Activated CD4-positive, alpha-beta T cell treated with anti-CD3 and anti-CD28 coated beads, Interleukin-2, Interleukin-4, amounts not matched to agents 100 ng/mL and 50 ng/mL, durations not matched to agents 16 hours and 8 hours (primary cell): ENCODE measurements at regions not wholly inside any gene's neighbourhood (a gene's known extent, or its start where the extent isn't known, plus 50 kb on each side); places are given as distances from the start of the nearest gene placed in this dataset.
"Not testable (repeated sequence)": the region's sequence is repeated elsewhere in the genome, so short reads cannot be mapped to it uniquely, and the experiment has no call there.

ENCODE experiments used
- DNase-seq: peaks from one replicate; pipeline ENCODE4 v3.0.0-alpha.2; 2020; ENCODE audit warnings: low spot score

DNA sequence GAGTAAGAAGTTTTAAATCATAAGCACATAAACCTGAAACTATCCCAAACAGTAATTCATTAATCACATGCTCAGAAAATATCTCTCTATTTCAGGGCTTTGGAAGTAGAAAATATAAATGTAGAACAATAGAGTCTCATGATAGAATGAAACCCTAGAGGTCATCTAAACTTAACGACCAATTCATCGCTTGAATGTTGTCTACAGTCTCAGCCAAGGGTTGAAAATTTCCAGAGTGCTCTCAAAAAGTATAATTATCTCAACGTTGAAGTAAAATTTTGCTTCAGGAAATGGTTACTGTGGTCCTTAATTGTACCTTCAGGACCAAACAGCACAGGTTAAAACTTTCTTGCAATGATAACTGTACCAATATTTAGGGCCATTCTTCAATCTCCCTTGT lies 1053.6 kb upstream of the SEL1L start:
- no peak for DNase-seq

DNA sequence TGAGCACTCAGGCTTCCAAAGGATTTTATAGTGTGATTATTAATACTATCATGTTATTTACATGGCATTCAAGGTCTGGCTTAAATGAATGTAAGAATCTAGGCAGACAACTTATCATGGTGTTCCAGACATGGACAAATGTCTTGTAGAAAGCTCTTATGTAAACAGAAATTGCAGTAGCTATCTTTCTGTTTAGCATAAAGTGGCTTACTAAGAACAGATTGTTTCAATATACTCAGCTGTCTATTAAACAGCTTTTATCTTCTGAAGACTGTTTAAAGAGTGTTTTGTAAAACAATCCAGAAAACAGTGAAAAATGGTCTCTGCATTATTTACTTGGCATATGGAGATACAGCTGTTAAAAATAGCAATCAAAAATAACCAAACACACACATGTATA lies 1061.8 kb upstream of the SEL1L start:
- no peak for DNase-seq

DNA sequence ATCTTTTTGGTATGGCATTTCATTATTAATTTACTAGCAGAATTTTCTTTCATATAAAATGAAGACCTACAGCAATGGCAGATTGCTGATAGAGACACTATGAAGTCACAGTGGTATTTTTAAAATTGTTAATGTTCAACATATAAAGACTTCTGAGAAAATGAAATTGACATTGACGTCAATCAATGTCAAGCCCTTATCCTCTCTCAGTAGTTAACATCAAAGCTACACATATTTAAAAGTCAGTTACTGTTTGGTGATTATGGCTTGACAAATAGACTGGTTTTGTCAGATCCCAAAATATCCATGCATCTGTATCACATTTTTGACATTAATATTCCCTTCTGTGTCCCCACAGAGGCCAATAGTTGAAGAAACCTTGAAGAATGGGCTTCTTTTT lies 1069.1 kb upstream of the SEL1L start:
- DNase-seq = no peak

DNA sequence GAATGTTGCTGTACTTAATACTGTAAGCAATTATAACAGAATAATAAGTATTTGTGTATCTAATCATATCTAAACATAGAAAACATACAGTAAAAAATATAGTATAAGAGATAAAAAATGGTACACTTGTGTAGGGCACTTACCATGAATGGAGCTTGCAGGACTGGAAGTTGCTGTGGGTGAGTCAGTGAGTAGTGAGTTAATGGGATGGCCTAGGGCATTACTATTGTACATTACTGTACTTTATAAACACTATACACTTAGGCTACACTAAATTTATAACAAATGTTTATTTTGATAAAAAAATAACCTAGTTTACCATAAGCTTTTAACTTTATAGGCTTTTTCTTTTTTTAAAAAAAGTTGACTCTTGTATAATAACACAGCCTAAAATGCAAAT lies 1071.2 kb upstream of the SEL1L start:
- DNase-seq = no peak

DNA sequence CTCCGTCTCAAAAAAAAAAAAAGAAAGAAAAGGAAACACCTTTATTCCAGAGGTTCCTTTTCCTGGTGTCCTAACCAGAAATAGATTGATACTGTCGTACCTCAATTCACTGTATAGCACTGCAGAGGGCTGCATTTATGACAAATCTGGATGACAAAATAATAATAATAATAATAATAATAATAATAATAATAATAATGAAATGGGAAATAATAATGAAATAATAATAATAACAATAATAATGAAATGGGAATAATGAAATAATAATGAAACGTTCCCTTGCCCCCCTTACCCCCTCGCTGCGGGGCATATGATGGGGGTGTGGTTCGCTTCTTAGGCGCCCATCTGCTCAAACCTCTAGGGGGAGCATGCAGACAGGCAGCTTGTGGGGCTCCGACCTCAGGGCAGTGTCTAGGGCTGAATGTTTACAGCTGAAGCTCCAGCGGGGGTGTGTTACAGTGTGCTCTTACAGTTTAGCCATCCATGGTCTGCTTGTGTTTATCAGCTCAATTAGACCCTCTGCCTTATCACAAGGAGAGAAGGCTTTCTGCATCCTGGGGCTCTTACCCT lies 1088.3 kb upstream of the SEL1L start:
- no peak for DNase-seq

DNA sequence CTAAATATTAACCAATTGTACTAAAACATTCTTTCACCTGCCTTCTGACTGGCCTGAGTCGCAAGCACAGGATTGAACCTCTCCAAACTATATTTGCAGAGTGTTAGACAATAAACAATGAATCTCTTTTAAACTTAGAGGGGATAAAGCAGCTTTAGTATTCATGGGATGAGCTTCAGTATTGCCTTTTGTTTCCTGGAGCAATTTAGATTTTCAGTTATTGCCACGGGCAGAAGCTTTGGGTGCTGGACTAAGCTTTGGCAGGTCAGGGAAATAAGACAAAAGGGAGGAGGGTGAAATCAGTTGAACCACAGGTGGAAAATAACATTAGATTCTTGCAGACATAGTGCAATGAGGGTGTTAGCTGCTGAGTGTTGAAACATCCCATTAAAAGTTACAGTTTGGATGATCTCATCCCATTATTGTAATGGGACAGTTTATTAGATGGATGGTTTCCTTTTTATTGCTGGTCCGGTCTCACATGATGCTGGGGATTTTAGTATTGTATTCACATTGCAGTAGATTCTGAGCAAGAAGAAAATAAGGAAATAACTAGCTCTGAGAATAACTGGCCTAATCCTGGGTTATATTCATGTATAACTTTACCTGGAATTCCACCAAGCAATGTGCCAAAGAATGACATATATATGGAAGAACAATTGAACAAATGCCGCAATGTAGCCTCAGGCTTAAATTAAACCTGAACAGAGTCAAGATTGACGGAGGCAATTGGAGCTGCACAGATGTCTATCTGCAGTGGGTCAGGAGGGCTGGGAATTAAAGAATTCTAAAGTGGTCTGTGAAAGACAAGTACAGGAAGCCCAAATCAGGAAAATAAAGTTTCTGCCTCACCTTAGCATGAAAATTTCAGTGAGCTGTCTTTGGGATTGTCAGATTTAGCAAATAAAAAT lies 1092.8 kb upstream of the SEL1L start:
- no peak for DNase-seq

DNA sequence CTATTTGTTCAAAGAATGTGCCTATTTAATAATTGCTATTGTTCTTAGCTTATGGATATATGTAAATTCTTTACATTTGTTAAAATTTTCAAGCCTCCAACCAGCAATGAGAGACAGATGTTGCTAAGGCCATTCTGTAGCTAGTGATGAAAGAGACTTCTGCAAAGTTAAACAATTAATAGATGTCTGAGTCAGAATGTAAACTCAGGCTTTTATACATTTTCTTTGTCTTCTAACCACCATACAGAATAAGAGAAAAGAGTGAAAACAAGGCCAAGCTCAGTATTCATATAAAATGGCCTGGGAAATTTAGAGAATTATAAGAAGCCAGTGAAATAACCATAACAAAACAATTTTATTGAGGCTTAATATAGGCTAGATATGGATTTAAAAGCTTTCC lies 1102.3 kb upstream of the SEL1L start:
- no peak for DNase-seq

DNA sequence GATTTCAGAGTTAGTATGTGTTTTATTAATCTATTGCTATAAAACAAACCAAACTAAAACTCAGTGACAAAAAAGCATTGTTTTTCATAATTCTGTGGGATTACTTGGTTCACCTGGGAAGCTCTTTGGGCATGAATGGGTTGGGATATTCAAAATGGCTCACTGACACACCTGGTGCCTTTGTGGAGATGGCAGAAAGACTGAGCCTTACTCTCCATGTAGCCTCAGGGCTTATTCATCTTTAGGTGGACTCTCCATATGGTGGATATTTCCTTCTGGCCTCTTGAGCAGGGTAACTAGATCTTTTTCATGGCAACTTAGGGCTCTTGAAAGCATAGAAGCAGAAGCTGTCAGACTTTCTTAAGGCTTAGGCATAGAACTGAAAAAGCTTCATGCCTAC lies 1102.8 kb upstream of the SEL1L start:
- no peak for DNase-seq

DNA sequence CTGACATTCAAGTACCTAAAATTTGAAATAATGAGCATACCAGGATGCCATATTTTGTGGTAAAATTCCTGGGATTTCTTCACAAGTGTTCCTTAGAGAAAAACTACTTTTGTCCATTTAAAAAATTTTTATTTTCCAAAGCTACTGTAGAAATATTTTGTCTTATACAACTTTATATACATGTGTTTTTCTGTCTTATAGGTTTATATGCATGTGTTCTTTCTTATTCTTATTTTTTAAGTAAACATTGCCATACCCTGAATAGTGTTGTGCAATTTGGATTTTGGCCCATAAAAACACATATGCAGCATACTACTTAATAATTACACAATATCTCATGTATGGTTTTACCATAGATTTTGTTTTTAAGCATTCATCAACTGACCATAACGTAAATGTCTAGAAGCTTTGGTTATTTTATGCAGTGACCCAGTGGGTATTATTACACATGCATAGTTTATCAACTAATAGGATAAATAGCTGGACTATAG lies 1107.4 kb upstream of the SEL1L start:
- DNase-seq = no peak

DNA sequence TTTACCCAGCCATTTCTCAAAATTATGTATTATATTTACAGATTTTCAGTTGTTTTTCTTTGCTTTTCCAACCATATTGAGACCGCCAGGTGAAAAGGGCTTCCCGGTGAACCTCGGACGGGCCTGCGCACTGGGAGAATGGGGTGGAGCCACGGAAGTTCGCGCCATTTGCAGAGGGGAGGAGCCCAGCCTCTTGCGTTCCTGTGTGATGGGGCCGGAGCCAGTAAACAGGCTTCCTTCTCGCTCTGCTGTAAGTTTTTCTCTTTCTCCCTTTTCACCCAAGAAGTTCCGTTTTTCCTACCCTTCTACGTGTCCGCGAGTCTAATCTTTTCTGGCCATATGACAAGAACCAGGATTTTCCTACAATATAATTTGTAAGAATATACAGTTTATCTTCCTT lies 1108.8 kb upstream of the SEL1L start:
- peak; percentile 0 for DNase-seq

DNA sequence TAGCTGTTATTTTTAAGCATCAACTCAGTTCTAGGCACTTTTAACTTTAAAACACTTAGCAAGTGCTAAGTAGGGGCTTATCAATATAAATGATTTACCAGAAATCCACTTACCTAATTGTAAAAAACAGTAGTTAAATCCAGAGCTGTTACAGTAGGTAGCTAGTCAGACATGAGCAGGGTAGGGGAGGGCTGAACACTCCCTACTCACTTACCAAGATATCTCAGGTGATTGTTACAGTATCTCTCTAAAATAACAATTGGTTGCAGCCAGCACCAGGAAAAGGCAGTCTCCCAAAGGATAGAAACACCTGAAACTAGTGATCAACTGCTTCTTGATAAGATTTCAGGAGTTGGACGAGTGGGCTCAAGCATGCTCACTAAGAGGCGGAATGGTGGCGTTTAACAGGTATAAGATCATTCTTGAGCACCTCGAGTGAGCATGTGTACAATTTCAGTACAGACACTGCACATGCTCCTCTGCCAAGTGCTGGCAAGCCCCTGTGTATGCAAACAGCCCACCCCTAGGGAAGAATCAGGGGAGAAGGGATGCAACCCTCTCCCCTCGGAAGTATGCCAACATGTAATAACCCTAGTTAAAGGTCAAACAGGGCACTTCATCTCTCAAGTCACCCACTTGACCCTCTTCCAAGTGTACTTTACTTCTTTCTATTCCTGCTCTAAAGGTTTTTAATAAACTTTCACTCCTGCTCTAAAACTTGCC lies 1113.6 kb upstream of the SEL1L start:
- DNase-seq = no peak

DNA sequence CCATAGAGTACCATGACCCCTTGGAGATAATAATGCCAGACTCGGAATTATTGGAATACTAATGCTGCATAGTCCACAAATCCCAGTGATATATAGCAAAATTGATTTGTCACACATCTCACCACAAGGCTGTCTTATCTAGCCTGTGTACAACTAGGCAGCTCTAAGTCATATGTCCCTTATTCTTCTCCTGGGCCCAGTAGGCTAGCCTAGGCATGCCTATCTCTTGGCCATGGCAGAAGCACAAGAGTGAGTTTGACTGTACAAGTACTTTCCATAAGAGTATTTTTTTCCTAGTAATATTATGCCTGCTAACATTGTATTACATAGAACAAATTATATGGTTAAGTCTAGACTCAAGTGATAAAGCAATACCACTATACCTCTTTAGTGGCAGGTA lies 1122.1 kb upstream of the SEL1L start:
- no peak for DNase-seq

DNA sequence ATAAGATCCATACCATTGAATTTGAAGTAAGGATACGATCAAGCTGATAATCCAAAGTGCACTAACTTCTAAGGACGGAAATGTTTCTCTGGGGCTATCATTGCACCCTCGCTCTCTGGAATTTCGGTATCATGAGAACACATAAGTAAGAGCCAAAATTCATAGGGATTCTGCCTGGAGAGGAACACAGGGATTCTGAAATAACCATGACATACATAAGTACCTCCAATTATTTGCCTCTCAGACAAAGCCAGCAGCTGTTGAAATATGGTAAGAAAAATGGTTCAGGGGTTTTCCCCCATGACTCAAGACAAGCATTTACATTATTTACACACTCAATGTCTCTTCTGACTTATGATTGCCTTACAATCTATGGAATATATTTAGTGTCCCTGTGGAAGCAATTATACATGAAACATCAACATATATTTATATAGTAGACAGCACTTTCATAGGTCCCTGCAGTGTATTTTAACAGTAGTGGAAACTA lies 1123.6 kb upstream of the SEL1L start:
- no peak for DNase-seq

DNA sequence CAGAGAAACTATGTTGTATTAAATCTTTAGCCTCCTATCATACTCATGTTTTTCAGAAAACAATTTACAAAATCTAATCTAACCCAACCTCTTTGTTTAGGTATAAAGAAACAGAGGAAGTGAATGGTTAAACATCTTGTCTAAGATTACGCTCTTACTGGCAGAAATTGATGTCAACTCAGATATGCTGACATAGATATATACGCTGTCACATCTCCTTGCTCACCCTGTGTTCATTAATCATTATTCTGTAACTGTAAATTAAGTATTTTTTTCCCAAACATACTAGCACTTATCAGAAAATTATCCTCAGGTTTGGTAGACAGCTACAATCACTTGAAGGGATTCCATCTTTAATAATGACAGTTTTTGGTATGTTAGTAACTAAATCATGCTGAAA lies 1127.6 kb upstream of the SEL1L start:
- DNase-seq = no peak

DNA sequence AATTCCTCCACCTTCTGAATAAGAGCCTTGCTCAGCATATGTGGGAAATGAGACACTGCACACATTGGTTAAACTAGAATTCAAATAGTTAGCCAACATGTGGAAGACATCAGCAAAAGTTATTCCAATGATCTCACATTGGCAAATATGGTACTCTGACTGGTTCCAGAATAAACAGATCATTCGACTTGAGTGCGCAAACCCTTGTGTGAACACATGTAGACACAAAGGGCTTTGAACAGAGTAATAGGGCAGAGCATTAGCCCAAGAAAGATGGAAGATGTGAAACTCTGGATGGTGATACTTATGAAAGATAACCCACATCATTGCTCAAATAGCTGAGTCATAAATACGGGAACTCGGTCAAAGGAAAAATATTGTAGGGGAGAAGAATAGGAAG lies 1133.4 kb upstream of the SEL1L start:
- DNase-seq = no peak

DNA sequence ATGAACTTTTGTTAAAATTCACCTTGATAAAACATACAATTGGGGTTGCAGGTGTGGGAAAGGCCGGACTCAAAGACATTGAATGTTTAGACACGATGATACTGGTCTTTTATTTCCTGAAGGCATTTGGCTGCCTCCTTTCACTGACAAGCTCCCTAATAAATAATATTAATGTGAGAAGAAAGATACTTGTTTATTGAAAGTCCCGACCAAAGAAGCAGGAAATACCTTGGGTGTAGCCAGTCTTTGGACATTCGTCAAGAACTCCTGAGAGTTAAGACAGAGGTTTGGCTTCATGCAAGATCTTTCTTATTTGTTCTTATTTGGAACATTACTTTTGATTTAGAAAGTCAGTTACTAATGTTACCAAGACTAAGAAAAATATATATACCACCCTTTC lies 1133.8 kb upstream of the SEL1L start:
- no peak for DNase-seq

DNA sequence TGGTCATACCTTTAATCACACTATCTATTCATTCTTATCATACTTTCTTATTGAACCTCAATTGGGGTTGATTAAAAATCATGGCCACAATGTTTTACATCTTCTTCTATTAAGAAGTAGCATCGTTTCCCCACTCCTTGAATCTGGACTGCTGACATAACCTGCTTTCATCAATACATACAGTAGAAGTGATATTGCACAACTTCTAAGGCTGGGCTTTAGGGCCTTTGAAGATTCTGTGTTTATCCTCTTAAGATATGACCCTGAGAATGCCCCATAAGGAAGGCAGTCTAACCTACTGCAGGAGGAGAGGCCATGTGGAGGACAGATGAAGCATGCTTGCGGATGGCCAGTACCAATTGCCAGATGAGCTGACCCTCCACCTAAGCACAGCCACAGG lies 1142.8 kb upstream of the SEL1L start:
- DNase-seq = no peak

DNA sequence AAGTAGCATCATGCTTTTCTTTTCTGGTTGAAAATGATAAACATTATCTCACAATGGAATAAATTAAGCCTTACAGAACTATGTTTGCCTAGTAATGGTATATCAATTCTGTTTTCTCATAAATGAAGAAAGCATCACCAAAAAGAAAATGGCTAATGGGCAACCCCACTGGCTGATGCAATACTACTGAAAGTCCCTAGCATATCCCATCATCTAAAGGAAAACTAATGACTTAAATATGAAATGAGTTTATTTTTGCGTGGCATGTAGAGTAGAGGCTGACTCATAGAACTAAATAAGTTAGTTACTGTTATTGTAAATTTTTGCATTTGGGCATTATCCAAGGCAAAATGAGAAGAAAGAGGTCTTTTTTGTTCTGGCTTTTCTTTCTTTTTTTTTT lies 1156.3 kb upstream of the SEL1L start:
- DNase-seq = no peak

DNA sequence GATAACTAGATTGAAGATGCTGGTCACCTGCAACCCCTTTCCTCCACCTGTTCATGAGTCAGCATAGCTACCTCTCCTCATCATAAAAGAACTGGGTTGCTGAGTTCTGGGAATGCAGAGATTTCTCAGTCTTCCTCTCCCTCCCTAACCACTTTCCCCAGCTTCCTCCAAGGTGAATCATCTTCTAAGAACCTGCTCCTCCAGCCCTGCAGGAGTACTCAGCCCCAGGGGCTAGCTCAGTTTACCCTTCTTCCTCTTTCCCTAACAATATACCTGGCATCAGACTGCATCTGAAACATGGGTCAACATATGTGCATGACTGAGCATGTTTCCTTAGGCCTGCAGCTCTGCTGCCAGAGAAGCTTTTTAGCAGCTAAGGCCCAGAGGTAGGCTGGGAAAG lies 1157.5 kb upstream of the SEL1L start:
- DNase-seq = not testable (repeated sequence)

DNA sequence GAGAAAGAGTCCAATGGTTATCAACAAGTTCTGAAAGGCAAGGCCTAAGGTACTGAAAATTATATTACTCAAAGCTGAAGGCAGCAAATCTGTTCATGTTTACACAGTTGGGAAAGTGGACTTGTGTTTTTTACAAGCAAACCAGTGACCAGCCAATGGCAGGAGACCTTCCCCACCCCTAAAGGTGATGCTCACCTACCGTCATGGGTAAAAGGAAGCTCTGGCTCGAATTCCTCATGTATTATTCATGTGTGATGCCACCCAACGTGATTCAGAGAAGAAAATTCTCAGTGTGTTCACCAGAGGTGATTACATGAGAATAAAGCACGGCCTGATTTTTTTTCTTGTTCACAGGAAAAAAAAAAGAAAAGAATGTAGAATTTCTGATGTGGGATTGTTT lies 1161.2 kb upstream of the SEL1L start:
- no peak for DNase-seq

DNA sequence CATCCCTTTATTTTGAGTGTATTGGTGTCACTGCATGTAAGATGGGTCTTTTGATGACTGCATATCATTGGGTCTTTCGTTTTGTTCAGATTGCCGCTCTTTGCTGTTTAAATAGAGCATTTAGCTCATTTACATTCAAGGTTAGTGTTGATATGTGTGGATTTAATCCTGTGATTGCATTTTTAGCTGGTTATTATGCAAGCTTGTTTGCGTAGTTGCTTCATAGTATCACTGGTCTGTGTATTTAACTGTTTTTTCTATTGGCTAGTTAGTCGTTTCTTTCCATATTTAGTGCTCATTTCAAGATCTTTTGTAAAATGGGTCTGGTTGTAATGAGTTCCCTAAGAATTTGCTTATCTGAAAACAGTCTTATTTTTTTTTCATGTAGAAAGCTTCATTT lies 1170.6 kb upstream of the SEL1L start:
- DNase-seq = no peak

DNA sequence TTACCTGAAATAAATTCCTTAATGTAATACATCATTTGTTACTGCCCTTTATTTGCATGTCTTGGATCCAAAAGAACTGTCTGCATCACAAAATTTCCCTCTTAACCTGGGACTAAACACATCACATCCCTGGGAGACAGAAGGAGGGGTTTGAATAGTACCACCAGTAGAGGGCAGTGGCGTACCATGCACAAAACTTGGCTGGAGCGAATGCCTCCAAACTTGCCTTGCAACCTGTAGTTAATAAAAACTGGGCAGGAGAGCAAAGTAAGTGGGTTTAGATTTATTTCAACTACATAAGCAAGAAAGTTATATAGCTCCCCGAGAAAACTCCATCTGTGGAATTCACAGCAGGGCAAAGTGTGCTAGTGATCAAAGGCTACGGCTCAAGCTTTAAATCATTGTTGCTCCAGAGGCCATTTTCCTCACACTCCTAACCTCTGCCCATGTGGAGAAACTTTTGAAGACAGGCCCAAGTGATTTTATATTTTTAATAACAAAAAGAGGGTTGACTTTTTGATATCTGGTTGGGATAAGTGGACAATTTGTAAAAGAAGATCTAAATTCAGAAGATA lies 1176.7 kb upstream of the SEL1L start:
- DNase-seq = peak; percentile 50

DNA sequence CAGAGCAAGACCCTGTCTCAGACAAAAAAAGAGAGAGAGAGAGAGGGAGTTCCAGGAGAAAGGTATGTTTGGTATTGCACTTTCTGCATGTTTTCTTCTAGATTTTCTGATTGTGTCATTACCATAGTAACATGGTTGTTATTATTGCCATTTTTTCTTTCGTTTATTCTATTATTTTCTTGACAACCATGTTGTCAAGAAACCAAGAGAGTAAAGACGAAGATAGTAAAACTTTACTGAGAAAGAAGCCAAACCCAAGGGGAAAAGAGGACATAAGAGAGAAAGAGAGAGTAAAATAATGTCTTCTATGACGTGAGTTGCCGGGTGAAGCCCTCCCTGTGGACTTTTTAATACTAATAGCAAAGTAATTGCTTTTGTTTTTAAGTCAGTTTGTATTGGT lies 1186.0 kb upstream of the SEL1L start:
- no peak for DNase-seq
